Suprapubic skin (tissue), 4 donors: ENCODE measurements at regions not wholly inside any gene's neighbourhood (a gene's known extent, or its start where the extent isn't known, plus 50 kb on each side); places are given as distances from the start of the nearest gene placed in this dataset.

Experiments
- DNase-seq, 2 donors: peaks; one replicate each; pipeline ENCODE4 v3.0.0-alpha.2; 2019; ENCODE audit warnings: low spot score in 2 of 2
- H3K27ac ChIP-seq: fragments of 200-600 bp; sonication (generic); one replicate; pipeline ENCODE4 v1.5.1; 2019
- H3K27me3 ChIP-seq: fragments of 200-600 bp; sonication (generic); one replicate; pipeline ENCODE4 v1.5.1; 2019
- H3K36me3 ChIP-seq: fragments of 200-600 bp; sonication (generic); one replicate; pipeline ENCODE4 v1.5.1; 2019
- H3K4me1 ChIP-seq: fragments of 200-600 bp; sonication (generic); one replicate; pipeline ENCODE4 v1.5.1; 2019
- H3K4me3 ChIP-seq: fragments of 200-600 bp; sonication (generic); one replicate; pipeline ENCODE4 v1.5.1; 2019; ENCODE audit warnings: mild to moderate bottlenecking
- H3K9me3 ChIP-seq: fragments of 200-600 bp; sonication (generic); one replicate; pipeline ENCODE4 v1.5.1; 2019
- CTCF ChIP-seq, 2 donors: fragments of 200-600 bp in 1 of 2; fragments of 450-650 bp in 1 of 2; sonication (generic) in 1 of 2; IDR thresholded peaks; one replicate each; pipeline ENCODE4 v1.5.1; 2016 to 2019; ENCODE audit warnings: antibody characterized with exemption in 2 of 2, mild to moderate bottlenecking in 1 of 2, moderate library complexity in 1 of 2
- EP300 ChIP-seq: sonication (generic); formaldehyde crosslinking; IDR thresholded peaks from one replicate; pipeline ENCODE4 v1.6.1; 2017; ENCODE audit warnings: antibody characterized with exemption
- POLR2A ChIP-seq, 2 donors: fragments of 450-650 bp; IDR thresholded peaks; one replicate each; pipeline ENCODE4 v1.6.1; 2017; ENCODE audit warnings: antibody characterized with exemption in 2 of 2, mild to moderate bottlenecking in 2 of 2, moderate library complexity in 2 of 2
- POLR2AphosphoS5 ChIP-seq, 3 donors: sonication (generic); formaldehyde crosslinking; IDR thresholded peaks; one replicate each; pipeline ENCODE4 v1.6.1; 2017; ENCODE audit warnings: antibody characterized with exemption in 3 of 3
- whole genome bisulfite sequencing: methylation state at CpG from one replicate; pipeline ENCODE4 v1.1.5; 2018; 5-methylcytosine and 5-hydroxymethylcytosine counted together

- WGBS: 34% methylated on average over 3 of the region's 3 CpGs
- Histone ChIP-seq H3K27me3 (peaks cover 15% of the 10 kb centered on the region), H3K4me1 (peaks cover 2% of the 10 kb centered on the region), H3K27ac (no peak overlapping the region), H3K4me3 (no peak overlapping the region), H3K36me3 (no peaks in the 10 kb centered on the region), H3K9me3 (no peaks in the 10 kb centered on the region)
- DNase-seq: no peak
- TF ChIP-seq POLR2AphosphoS5 (IDR thresholded peaks at IDR 0.05) (no peak), POLR2A (IDR thresholded peaks at IDR 0.05) (no peak), CTCF (IDR thresholded peaks at IDR 0.05) (no peak), EP300 (no peak)
Measured at GRCh38 chr2:176613323-176613987, 344.2 kb downstream of the MTX2 start.

DNA sequence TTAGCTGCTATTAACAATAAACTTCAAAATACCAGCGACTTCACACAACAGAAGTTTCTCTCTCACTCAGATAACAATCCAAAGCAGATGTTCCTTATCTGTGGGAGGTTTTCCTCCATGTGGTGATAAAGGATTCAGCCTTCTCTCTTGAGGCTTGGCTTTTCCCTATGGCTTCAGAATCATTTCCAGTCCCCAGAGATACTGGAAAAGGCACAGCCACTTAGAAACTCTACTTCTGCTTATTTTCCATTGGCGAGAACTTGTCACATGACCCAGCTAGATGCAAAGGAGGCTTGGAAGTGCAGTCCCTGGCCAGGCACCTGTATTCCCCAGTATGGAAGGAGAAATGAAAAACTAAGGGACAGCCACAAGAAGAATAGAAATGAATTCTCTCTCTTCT lies 344.8 kb downstream of the MTX2 start:
- Histone ChIP-seq H3K27ac (no peak overlapping the region), H3K9me3 (no peaks in the 10 kb centered on the region), H3K27me3 (peaks cover 18% of the 10 kb centered on the region), H3K4me1 (peaks cover 2% of the 10 kb centered on the region), H3K4me3 (no peak overlapping the region), H3K36me3 (no peaks in the 10 kb centered on the region)
- TF ChIP-seq POLR2AphosphoS5 (IDR thresholded peaks at IDR 0.05): no peak
- no peak for TF ChIP-seq POLR2A (IDR thresholded peaks at IDR 0.05)
- no peak for TF ChIP-seq EP300
- no peak for TF ChIP-seq CTCF (IDR thresholded peaks at IDR 0.05)
- 52% methylated on average over 2 of the region's 2 CpGs for whole genome bisulfite sequencing
- DNase-seq: no peak

- Histone ChIP-seq H3K4me3 (no peak overlapping the region), H3K36me3 (no peaks in the 10 kb centered on the region), H3K27ac (no peak overlapping the region), H3K4me1 (peaks cover 2% of the 10 kb centered on the region), H3K27me3 (peaks cover 18% of the 10 kb centered on the region), H3K9me3 (no peaks in the 10 kb centered on the region)
- WGBS: 57% methylated on average over 2 of the region's 2 CpGs
- no peak for DNase-seq
- TF ChIP-seq POLR2AphosphoS5 (IDR thresholded peaks at IDR 0.05): no peak
- no peak for TF ChIP-seq EP300
- TF ChIP-seq CTCF (IDR thresholded peaks at IDR 0.05): no peak
- no peak for TF ChIP-seq POLR2A (IDR thresholded peaks at IDR 0.05)
Measured at GRCh38 chr2:176614930-176615329, 345.7 kb downstream of the MTX2 start.

DNA sequence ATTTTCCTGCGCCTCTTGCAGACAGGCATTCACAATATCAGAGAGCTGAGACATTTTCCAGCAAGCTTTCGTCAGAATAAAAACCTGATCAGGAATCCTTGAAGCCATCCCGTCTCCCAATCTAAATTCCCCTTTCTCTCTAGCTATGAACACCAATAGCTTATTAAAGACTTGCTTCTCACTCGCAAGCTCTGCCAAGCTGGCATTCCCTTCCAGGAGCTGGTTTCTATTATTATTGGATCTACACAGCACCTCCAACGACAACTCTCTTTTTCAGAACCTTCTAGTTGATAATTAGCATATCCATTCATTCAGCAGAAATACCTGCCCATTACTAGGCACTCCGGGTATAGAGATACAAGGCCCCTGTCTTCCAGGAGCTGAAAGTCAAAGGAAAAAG lies 350.3 kb downstream of the MTX2 start:
- 79% methylated on average over 6 of the region's 6 CpGs for WGBS

GRCh38 chr2:176621350-176621749 lies 352.1 kb downstream of the MTX2 start:
- no peaks in the 10 kb centered on the region for H3K9me3 ChIP-seq
- 47% methylated on average over 7 of the region's 7 CpGs for WGBS
- H3K27ac ChIP-seq: no peak overlapping the region
- no peak overlapping the region for H3K4me3 ChIP-seq
- no peak for TF ChIP-seq CTCF (IDR thresholded peaks at IDR 0.05)
- no peak for TF ChIP-seq POLR2AphosphoS5 (IDR thresholded peaks at IDR 0.05)
- no peak for TF ChIP-seq POLR2A (IDR thresholded peaks at IDR 0.05)
- TF ChIP-seq EP300: no peak
- H3K36me3 ChIP-seq: no peaks in the 10 kb centered on the region
- peaks cover 14% of the 10 kb centered on the region for H3K27me3 ChIP-seq
- no peaks in the 10 kb centered on the region for H3K4me1 ChIP-seq
- DNase-seq: no peak

More for the DNA sequence above, 350.3 kb downstream of the MTX2 start:
- no peaks in the 10 kb centered on the region for H3K9me3 ChIP-seq
- TF ChIP-seq POLR2A (IDR thresholded peaks at IDR 0.05): no peak
- no peak for TF ChIP-seq EP300
- no peak for TF ChIP-seq CTCF (IDR thresholded peaks at IDR 0.05)
- no peak for TF ChIP-seq POLR2AphosphoS5 (IDR thresholded peaks at IDR 0.05)
- H3K27me3 ChIP-seq: peaks cover 15% of the 10 kb centered on the region
- H3K36me3 ChIP-seq: no peaks in the 10 kb centered on the region
- H3K4me3 ChIP-seq: no peak overlapping the region
- no peak for DNase-seq
- no peak overlapping the region for H3K27ac ChIP-seq
- H3K4me1 ChIP-seq: no peaks in the 10 kb centered on the region
